Prostate gland (tissue), 2 donors: ENCODE measurements at regions not wholly inside any gene's neighbourhood (a gene's known extent, or its start where the extent isn't known, plus 50 kb on each side); places are given as distances from the start of the nearest gene placed in this dataset.

Experiments used
- CTCF ChIP-seq, 4 experiments: fragments of 200-600 bp in 2 of 4; fragments of 450-650 bp in 2 of 4; sonication (generic) in 2 of 4; IDR thresholded peaks; 1 replicate in 3 of 4; 2 replicates in 1 of 4; pipeline ENCODE4 v1.5.1; 2016 to 2019; ENCODE audit warnings: antibody characterized with exemption in 4 of 4, mild to moderate bottlenecking in 2 of 4, moderate library complexity in 2 of 4
- POLR2AphosphoS5 ChIP-seq: sonication (generic); formaldehyde crosslinking; IDR thresholded peaks from one replicate; pipeline ENCODE4 v1.6.1; 2017; ENCODE audit warnings: antibody characterized with exemption

- TF ChIP-seq POLR2AphosphoS5 (no peak), CTCF (IDR thresholded peaks at IDR 0.05) (no peak)
Measured at GRCh38 chr6:84625506-84625905, 138.9 kb downstream of the TBX18 start.
